ENCODE measurements at regions not wholly inside any gene's neighbourhood (a gene's known extent, or its start where the extent isn't known, plus 50 kb on each side); places are given as distances from the start of the nearest gene placed in this dataset.

GRCh38 chr13:31053091-31053490, 108.6 kb downstream of the HSPH1 start:
- no peak for DNase-seq (ENCODE audit: low spot score in 2 of 2, unreplicated experiment in 2 of 2)
- H3K27ac Mint-ChIP-seq, result no peak overlapping the region
- H3K27me3 Mint-ChIP-seq (ENCODE audit: low read depth), result no peaks in the 10 kb centered on the region
- no peaks in the 10 kb centered on the region for H3K9me3 Mint-ChIP-seq
- no peak for TF ChIP-seq CTCF (IDR thresholded peaks at IDR 0.05; ENCODE audit: unreplicated experiment)
- no peaks in the 10 kb centered on the region for H3K36me3 Mint-ChIP-seq
- H3K4me1 Mint-ChIP-seq, result peaks cover 13% of the 10 kb centered on the region
- H3K4me3 Mint-ChIP-seq, result no peak overlapping the region

- Mint-ChIP-seq H3K27me3 (ENCODE audit: low read depth) (no peaks in the 10 kb centered on the region), H3K4me3 (no peak overlapping the region)
Observed at GRCh38 chr13:31052478-31052877, 109.2 kb downstream of the HSPH1 start.

GRCh38 chr13:31051999-31052398, 109.7 kb downstream of the HSPH1 start:
- no peak overlapping the region for H3K27ac Mint-ChIP-seq
- no peak for TF ChIP-seq CTCF (IDR thresholded peaks at IDR 0.05; ENCODE audit: unreplicated experiment)
- H3K4me1 Mint-ChIP-seq, result peaks cover 13% of the 10 kb centered on the region
- H3K36me3 Mint-ChIP-seq, result no peaks in the 10 kb centered on the region
- no peak overlapping the region for H3K4me3 Mint-ChIP-seq
- H3K9me3 Mint-ChIP-seq, result no peaks in the 10 kb centered on the region
- no peaks in the 10 kb centered on the region for H3K27me3 Mint-ChIP-seq (ENCODE audit: low read depth)
- DNase-seq (ENCODE audit: low spot score in 2 of 2, unreplicated experiment in 2 of 2), result no peak

More at GRCh38 chr13:31052478-31052877, 109.2 kb downstream of the HSPH1 start:
- no peaks in the 10 kb centered on the region for H3K36me3 Mint-ChIP-seq
- H3K9me3 Mint-ChIP-seq, result no peaks in the 10 kb centered on the region
- peaks cover 13% of the 10 kb centered on the region for H3K4me1 Mint-ChIP-seq
- no peak for DNase-seq (ENCODE audit: low spot score in 2 of 2, unreplicated experiment in 2 of 2)
- TF ChIP-seq CTCF (IDR thresholded peaks at IDR 0.05; ENCODE audit: unreplicated experiment), result no peak
- no peak overlapping the region for H3K27ac Mint-ChIP-seq

- H3K27me3 Mint-ChIP-seq (ENCODE audit: low read depth), result no peaks in the 10 kb centered on the region
- peak; percentile 46 for TF ChIP-seq CTCF (IDR thresholded peaks at IDR 0.05; ENCODE audit: unreplicated experiment)
- no peaks in the 10 kb centered on the region for H3K36me3 Mint-ChIP-seq
- H3K4me3 Mint-ChIP-seq, result no peak overlapping the region
- no peak overlapping the region for H3K27ac Mint-ChIP-seq
- no peak for DNase-seq (ENCODE audit: low spot score in 2 of 2, unreplicated experiment in 2 of 2)
- H3K9me3 Mint-ChIP-seq, result no peaks in the 10 kb centered on the region
- H3K4me1 Mint-ChIP-seq, result peaks cover 11% of the 10 kb centered on the region
Observed at GRCh38 chr13:31050486-31051400, 111.0 kb downstream of the HSPH1 start.

- no peak for DNase-seq (ENCODE audit: low spot score in 2 of 2, unreplicated experiment in 2 of 2)
- no peaks in the 10 kb centered on the region for H3K27me3 Mint-ChIP-seq (ENCODE audit: low read depth)
- H3K4me3 Mint-ChIP-seq, result no peak overlapping the region
- H3K4me1 Mint-ChIP-seq, result peaks cover 15% of the 10 kb centered on the region
- TF ChIP-seq CTCF (IDR thresholded peaks at IDR 0.05; ENCODE audit: unreplicated experiment), result no peak
- H3K27ac Mint-ChIP-seq, result no peak overlapping the region
- H3K9me3 Mint-ChIP-seq, result no peaks in the 10 kb centered on the region
- no peaks in the 10 kb centered on the region for H3K36me3 Mint-ChIP-seq
Observed at GRCh38 chr13:31049833-31050232, 111.9 kb downstream of the HSPH1 start.

Data from mesothelial cell of epicardium (in vitro differentiated cells).